ENCODE measurements at regions not wholly inside any gene's neighbourhood (a gene's known extent, or its start where the extent isn't known, plus 50 kb on each side); places are given as distances from the start of the nearest gene placed in this dataset.

DNA sequence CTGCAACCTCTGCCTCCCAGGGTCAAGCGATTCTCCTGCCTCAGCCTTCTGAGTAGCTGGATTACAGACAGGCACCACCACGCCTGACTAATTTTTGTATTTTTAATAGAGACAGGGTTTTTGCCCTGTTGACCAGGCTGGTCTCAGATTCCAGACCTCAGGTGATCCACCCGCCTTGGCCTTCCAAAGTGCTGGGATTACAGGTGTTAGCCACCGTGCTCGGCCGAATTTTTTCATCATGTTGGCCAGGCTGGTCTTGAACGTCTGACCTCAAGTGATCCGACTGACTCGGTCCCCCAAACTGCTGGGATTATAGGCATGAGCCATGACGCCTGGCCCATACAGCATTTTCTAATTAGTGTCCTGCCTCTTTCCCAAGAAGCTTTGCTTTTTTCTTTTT lies 52.7 kb upstream of the ADORA2B start:
- no peak overlapping the region for H3K4me3 ChIP-seq (ENCODE audit: low read depth, low read length)
- DNase-seq (ENCODE audit: low read depth): no peak

DNA sequence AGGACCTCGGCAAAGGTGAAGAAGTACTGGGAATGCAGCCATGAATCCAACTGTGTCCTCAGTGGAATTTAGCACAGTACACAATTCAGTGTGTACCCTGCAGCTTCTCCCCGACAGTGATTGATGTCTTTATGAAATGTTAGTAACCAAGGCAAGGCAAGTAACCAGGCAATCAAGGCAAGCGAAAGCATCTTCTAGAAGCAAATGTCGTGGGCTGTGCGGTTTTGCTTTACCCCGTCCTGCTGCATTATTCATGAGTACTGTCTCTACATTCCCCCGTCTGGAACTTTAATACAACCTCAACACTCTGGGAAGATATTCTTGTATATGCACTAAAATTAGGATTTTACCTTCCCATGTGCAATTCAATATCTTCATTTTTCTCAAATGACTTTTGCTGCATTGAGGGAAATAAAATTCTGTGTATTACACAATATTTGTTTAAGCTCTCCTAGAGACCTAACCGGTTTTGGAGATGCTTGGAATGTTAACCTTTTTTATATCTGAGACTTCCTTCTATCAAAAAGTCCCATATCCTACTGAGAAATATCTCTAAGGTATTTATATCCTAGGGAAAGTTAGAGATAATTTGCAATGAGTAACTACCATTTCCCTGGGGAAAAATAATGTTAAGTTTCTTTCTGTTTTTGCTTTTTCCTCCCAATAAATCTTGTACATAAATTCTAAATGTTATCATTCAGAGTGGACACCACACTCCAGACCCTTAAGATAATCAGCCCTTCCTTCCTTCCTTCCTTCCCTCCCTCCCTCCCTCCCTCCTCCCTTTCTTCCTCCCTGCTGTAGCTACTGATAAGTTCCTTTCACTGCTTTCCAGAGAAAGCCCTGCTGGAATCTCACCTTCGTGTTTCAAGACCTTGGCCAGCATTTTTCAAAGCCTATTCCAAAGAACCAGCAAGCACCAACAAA lies 51.9 kb upstream of the ADORA2B start:
- H3K4me3 ChIP-seq (ENCODE audit: low read depth, low read length): no peak overlapping the region

GRCh38 chr17:15893658-15894024 lies 51.3 kb upstream of the ADORA2B start:
- no peak for DNase-seq (ENCODE audit: low read depth)

More for the DNA sequence above, 51.9 kb upstream of the ADORA2B start:
- DNase-seq (ENCODE audit: low read depth): no peak

GRCh38 chr17:15894258-15894657 lies 50.7 kb upstream of the ADORA2B start:
- DNase-seq (ENCODE audit: low read depth): no peak
- no peak overlapping the region for H3K4me3 ChIP-seq (ENCODE audit: low read depth, low read length)

More at GRCh38 chr17:15893658-15894024, 51.3 kb upstream of the ADORA2B start:
- H3K4me3 ChIP-seq (ENCODE audit: low read depth, low read length): no peak overlapping the region

DNA sequence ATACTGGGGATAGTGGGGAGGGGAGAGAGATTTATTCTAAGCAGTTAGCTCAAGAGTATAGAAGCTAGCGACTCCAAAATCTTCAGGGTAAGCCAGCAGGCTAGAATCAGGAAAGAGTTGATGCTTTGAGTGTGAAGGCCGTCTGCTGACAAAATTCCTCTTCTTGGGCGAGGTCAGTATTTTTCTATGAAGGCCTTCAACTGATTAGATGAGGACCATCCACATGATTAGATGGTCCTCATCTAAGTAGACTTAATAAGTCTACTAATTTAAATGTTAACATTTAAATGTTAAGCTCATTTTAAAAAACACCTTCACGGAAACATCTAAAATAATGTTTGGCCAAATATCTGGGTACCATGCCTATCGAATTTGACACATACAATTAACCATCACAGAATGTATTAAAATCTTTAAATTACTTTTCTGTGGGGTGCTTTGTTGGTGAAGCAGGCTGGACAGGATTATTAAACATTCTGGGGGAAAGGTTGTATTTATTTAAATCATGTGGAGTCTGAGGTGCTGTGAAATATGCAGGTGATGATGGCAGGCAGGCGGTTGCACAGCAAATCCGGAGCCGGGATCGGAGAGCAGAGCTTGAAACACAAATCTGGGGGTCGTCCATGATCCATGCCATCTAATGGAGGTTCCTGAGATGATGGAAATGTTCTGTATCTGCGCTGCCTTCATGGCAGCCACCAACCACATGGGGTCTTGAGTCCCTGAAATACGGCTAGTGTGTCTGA lies 49.8 kb upstream of the ADORA2B start:
- DNase-seq (ENCODE audit: low read depth): no peak

More for the DNA sequence above, 49.8 kb upstream of the ADORA2B start:
- no peak overlapping the region for H3K4me3 ChIP-seq (ENCODE audit: low read depth, low read length)

All from skeletal muscle cell (primary cell).